NCI-H446 treated with DMSO at 0.1 percent for 48 hours (cell line): ENCODE measurements at regions not wholly inside any gene's neighbourhood (a gene's known extent, or its start where the extent isn't known, plus 50 kb on each side); places are given as distances from the start of the nearest gene placed in this dataset.

Source experiments
- DNase-seq: peaks from one replicate; lab custom pipeline; 2025; lab: John Stamatoyannopoulos, UW

DNA sequence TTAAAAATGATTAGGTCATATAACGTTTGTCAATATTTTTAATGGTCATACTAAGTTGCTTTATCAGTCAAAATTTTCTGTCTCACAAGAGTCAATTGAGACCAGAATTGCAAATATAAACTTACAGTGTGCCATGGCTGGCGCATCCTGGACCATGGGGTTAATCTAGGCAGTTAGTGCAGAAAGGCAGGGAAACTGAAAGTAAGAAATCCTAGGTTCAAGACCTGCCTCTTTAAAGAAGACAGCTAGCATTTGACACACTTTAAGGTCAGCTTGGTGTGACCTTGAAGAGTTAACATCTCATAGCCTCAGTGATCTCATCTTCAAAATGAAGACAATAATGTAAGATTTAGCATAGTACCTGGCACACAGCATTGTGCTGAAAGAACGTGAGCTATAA is 210.0 kb upstream of the DAB1 start:
- DNase-seq: no peak

DNA sequence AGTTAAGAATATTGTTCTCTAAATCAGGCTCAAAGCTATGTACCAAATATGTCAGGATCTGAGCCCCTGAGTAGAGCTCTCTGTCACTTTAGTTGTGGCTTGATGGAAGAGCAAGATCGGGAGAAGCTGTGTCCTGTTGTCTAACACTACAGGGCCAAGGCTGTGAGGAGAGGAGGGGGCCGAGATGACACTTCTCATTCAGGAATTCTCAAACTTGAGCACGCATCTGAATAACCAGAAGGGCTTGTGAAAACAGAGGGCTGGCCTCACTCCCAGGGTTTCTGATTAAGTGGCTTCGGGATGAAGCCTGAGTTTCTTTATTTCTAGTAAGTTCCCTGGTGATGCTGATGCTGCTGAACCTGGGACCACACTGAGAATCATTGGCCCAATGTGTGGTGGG is 209.2 kb upstream of the DAB1 start:
- no peak for DNase-seq

DNA sequence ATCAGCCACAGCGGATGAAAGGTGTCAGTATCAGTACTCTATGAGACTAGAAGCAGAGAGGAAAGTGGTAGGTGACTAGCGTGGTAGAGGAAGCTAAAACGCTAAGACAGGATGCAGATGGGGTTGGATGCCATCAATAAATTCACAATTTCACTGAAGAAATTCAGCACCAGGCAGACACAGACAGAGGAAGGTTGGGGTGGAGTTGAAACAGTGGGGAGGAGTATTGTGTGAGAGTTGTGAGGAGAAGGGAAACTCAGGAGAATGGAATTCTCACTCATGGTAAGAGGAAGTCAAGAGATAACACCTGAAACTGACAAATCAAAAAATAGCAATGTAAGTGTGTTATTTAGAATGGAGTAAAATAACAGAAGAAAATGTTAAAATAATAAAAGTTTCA is 208.5 kb upstream of the DAB1 start:
- DNase-seq: no peak

DNA sequence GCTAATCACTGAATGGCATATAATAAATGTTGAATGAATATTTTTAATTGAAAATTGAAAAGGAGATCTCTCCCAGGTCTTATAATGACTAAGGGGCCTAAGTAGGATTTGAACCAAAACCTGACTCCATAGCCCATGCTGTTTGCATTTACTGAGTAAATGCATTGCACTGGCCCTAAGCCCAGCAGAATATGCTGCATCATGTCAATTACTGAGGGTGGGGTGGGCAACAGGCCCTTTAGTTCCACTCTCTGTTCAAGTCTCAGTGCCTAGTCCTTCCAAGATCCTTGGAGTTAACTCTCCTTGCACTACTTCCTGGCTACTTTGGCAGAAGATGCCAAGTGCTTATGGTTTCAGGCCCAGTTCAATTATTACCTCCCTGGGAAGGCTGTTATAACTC is 203.8 kb upstream of the DAB1 start:
- no peak for DNase-seq

DNA sequence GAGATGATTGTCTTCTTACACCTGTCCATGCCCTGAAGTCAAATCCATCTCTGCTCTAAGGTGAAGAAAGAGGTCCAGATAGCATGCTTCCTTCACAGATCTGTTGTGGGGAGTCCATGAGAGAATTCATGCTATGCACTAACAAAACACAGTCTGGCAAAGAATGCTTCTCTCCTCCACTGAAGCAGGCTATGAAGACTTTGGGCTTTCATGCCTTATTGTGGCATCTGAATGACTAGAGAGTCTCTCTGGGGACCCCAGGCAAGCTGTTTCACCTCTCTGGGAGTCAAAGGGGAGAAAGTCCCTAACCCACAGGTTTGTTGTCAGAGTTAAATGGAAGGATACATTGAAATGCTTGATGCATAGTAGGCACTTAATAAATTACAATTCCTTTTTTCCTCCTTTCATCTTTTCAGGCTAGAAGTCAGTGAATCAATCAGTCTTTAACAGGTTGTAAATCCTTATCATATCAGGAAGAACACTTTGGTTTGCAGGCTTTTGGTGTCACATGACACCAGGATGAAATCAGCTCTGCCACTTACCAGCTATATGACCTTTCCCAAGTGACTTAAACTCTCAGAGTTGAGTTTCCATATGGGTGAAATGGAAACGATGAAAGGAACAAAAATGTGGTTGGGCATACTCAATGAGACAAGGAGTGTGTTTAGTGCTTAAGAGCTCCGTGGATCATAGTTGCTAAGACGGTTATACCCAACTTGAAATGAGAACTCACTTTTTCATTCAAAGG is 200.1 kb upstream of the DAB1 start:
- DNase-seq: no peak

DNA sequence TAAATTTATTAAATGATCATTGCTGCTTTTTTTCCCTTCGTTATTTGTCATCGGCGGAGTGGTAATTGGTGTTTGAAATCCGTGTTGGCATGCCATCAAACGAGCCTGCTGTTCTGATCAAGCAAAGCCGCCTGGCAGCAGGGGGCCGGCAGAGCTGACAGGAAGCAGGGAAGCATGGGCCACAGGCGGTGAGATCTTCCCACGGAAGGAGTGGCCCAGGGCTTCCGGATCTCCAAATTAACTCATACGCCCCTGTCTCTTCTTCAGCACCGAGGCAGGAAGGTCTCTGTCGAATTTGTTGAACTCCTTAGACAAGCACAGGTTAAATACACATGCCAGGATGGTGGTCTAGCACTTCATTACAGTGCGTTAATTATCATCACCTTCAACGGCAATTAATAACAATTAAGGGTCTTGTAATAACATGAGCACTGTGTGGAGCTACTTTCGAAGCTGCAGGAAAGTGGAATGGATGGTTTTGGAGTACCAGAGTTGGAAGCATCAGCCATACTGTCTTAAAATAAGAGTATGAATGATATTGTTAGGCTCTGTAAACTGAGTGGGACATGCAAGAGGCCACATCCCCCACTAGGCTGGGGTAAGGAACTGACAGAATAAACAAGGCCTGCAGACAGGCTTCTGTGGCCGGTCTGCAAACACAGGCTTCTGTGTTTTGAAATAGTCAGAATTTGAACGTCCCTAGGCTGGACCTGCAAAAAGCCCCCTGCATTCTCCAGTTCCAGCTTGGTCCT is 199.4 kb upstream of the DAB1 start:
- DNase-seq: peak; percentile 60

DNA sequence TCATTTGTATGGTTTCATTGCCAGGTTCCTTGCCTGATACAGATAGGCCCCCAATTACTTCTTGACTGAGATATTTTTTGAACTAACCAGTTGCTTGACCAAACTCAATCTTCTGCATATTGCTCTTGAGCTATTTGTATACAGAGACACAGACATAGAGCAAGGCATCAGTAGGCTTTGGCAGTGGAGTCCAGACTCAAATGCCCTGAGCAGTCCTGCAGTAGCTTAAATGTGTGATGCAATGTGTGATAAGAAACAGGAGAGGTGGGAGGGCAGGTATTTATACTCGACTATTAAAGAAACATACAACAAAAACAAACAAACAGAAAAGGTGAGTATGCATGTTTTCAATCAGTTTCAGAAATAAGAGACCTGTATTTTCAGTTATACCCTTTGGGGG is 197.9 kb upstream of the DAB1 start:
- DNase-seq: no peak

DNA sequence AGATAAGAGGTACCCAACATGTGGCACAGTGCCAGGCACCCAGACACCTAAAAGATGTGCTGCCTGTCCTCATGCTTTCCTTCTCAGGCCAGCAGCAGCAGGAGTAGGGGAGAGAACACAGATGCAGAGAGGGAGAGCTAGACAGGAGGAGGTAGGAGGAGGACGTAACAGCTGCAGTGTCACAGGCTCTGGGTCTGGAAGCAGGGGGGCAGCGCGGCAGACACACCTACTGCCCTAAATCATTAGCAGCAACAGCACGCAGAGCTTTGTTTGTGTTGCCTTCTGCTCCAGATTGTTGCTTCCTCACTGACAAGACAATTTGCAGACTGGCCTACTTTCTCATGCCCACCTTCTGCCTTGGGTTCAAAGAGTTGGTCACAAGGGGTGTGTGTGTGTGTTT is 196.7 kb upstream of the DAB1 start:
- DNase-seq: no peak

DNA sequence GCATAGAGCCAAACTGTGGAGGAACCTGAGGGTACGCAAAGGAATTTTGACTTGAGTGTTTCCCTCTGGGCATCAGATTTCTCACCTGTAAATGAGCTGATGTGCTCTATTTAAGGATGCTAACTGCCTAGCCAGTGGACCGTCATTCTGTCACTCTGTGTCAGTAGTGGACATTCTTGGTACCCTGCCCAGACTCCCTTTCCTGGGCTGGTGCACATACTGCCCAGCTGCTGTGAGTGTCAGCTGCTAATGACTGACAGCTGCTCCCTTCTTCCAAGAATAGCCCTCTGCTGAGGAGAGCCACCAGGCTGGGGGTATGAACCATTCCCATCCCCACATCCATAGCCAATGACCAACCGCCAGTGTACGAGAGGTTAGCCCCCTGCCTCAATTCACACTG is 193.1 kb upstream of the DAB1 start:
- no peak for DNase-seq

DNA sequence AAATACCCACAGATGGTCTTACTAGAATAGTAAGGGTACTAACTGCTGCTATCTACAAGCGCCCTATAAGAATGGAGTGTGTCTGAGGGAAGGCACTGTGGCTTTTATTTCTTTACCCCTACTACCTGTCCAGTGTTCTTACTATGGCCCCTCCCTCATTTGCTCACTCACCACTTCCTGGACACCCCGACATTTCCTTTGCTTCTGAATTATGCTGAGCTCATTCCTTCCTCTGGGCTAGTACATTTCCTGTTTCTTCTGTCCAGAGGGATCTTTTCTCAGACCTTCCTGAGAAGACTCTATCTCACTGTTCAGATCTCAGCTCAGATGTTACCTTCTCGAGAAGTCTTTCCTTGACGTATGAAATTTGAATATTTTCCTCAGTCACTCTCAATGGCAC is 192.1 kb upstream of the DAB1 start:
- DNase-seq: no peak

DNA sequence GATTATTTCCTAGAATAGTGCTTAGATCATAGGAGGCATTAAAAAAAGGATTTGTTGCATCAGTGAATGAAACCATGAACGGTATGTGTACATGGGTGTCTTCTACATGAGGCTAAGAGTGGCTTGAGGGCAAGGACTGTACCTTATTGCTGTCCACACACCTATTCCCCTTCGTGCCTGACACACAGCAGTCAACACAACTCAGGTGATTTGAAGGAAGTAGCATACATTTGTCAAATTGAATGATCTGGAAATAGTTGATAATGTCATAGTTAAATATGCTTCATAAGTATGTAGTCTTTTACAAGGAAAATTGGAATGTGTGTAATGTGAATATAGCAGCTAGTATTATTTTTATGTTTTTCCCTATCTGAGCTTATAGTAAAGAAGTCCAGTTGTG is 189.0 kb upstream of the DAB1 start:
- no peak for DNase-seq

DNA sequence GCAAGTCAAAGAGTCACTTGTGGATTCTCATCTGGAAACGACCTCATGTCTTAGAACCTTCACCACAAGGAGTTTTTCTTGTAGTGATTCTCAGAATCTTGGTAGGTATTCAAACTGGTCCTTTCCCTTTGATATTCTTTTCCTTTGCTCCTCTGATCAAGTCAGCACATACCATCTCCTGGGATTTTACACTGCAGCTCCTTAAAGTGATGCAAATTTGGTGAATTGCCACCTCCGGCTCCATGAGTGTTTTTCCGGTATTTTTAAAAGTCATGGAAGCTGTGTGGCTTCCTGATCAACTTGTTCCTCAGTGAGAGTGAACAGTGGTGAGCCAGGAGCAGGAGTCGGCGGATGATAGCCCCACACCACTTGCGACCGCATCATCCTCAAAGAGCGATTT is 182.1 kb upstream of the DAB1 start:
- no peak for DNase-seq

DNA sequence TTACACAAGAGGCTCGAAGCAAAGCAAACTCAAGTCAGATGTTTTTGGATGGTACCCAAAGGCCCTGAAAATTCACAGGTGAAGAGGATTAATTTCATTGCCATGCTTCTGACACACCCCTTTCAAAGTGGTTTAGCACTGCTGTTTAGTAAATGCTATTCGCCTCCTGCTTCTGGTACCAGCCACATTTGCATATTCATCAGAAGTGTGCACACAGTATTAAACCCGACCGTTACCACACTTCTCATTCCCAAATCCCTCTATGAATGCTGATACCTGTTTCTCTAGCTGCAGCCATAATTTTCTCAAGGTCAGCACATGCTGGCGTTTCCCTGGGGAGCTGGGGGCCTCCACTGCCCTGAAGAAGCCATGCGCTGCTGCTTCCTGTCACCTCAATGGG is 179.8 kb upstream of the DAB1 start:
- no peak for DNase-seq

DNA sequence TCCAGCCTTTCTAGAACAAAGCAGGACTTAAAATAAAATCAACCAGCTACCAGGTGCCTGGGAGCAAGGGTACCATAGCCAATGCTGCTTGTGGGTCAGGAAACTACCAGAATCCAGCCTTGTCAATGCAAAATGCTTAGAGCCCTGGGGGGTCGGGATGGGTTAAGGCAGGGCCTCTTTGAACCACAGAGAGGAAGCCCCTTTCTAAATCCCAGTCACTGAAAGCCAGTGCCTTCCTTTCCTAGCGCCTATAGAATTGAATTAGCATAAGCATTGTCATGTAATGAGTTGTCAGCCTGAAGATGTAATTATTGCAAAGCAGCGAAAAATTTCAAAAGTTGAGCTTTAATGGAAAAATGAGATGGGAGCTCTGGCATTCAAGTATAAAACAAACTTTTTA is 176.6 kb upstream of the DAB1 start:
- no peak for DNase-seq

DNA sequence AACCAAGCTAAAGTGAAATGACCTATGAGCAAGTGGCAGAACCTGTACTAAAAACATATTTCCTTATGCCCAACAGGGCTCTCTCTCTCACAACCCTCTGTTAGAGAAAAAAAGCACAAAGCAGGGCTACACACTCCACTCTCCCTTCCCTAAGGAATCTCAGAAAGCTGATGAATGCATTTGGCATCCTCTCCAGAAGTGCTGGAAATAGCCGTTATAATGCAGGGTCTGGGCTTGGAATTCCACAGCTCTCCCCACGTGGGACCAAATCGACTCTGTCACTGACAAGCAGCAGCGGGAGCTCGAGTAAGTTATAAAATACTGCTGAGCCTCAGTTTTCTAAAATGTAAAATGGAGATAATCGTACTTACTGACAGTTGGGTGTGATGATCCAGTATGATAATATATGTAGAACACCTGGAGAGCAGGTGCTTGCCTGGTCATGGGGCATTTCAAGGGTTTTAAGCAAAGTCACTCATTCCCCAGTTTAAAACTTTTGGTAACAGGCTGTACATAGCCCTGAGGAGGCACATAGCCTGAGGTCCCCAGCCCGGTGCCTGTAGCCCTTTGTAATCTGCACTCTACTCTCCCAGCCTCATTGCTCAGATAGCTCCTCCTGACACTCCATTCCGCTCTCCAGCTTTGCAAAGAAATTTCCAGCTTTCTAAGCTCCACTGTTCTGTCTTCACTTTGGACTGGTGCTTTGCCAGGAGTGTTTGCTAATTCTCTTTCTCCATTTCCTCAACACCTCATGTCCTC is 175.6 kb upstream of the DAB1 start:
- no peak for DNase-seq

DNA sequence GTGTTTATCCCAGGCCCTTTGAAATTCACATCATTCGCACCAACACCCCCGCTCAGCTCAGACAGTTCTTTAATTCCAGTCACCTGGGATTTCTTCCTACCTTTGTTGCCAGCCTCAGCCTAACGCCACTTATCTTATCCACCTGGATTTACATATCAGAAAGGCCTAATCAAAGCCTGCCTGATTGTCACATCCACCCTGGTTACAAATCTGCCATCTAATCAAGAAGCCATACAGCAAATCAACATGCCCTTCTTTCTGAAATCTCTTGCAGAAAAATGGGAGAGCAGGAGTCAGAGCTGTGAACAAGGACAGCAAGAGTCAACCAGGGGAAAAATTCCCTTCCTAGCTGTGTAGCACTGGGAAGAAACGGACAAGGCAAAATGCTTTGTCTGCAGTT is 173.2 kb upstream of the DAB1 start:
- DNase-seq: no peak

DNA sequence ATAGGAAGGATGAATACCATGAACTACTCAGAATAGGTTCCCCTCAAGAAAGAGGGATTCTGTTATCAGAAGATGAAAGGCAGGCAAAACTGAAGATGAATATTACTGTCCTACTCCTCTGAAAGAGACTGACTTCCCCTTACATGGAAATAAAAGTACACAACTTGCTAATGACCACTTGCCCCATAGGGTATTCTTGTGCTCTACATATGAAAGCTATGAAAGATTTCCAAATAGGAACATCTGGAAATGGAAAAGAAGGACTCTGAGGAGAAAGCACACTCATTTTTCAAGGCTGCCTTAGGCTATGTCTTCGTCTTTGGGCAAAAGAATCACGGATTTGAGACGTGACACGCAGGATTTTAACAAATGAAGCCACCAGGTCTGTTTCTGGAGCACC is 170.1 kb upstream of the DAB1 start:
- no peak for DNase-seq

DNA sequence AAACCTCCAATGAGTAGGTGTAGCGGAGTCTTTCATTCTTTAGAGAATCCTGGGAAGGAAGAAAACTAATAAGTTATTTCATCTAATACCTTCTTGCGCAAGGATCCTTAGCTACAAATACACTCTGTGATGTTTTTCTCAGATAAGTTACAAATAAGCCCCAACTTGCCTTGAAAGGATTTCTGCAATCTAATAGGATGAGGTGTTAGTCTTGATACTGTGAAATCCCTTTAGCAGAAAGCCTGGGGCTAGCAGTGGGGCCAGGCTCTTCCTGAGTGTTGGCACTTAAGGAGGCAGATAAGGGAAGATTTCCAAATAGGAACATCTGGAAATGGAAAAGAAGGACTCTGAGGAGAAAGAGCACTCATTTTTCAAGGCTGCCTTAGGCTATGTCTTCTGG is 168.0 kb upstream of the DAB1 start:
- DNase-seq: no peak

DNA sequence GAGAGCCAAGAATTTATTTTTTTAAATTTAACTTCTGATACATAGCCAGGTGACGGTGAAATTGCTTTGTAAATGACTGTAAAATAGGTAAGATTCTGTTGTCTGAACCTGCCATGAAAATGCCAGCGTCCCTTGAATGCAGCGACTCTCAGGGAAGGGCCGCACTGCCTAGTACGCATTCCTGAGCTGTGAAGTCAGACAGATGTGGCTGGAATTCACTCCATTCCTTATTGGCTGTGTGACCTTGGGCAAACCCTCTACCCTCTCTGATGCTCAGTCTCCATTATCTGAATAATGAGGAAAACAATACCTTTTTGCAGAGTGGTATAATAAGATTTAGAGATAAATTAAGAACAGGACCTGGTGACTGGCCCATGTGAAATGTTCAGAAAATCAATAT is 167.1 kb upstream of the DAB1 start:
- no peak for DNase-seq

DNA sequence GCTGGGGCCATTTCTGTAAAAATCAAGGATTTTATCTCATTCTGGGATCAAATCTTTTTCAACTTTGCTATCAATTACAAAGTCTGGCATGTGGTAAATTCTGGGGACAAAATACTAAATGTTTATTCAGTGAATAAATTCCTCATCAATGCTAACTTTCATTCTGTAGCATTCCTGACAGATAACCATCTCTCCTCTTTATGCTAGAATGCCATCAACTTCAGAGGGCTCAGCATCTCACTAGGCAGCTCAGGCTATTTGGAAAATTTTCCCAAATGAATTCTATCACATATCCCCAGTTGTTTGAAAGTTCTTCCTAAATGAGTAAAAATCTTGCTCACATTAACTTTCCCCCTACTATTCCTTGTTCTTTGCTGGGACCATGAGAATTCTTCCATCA is 163.0 kb upstream of the DAB1 start:
- no peak for DNase-seq

DNA sequence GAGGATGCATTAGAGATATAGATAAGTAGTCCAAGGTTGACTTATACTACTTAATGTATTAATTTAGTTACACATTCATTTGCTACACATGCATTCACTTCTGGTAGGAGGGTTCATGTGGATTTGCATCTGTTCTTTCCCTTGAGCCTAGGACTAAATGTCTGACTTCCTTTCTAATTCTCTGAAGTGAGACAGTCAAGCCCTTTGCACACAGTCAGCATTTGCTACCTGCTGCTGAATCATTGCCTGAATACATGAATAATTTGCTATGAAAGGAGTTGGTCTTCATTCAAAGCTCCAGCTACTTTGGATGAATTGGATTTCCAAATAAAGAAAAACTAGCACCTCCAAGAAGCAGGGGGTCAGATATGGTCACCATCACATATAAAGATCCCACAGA is 154.8 kb upstream of the DAB1 start:
- DNase-seq: no peak

DNA sequence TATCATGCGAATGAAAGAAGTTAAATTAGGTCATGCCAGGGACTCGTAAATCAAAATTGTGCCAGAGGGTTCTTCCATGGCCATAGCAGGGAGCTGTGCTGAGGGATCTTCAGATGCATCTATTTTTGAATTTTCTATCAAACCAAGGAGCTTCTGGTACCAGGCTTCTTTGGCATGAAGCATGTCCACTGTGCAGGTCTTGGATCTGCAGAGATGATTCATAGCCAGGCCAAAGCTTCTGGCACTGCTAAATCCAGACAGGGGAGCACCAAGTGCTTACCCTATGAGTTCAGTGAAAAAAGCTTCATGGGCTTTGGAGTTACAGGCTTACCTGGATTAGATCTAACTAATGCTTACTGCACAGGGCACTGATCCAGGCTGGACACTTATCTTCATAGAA is 154.2 kb upstream of the DAB1 start:
- no peak for DNase-seq

DNA sequence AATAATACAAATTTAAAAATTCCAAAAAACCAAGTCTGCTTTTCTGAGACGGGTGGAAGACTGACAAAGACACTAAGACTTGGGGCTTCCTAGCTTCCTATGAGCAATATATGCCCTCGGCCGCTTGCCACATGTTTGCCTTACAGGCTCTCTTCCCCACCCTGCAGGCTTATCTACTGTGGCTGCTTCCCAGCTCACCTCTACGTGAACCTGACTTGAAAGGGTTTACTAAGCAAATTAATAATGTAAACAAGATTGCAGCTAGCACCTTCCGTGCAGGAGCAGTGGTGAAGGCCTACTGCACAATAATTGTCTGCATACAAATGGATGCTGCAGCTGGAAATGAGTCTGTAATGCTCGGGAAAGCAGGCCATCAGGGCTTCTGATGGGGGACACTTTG is 152.9 kb upstream of the DAB1 start:
- no peak for DNase-seq
